NCI-H128 (cell line): ENCODE measurements at regions not wholly inside any gene's neighbourhood (a gene's known extent, or its start where the extent isn't known, plus 50 kb on each side); places are given as distances from the start of the nearest gene placed in this dataset.

Experiments used
- DNase-seq: peaks from one replicate; lab custom pipeline; 2025; ENCODE audit not compliant: unreplicated experiment; lab: John Stamatoyannopoulos, UW

- no peak for DNase-seq
These were observed 734.0 kb upstream of the ANKRD30A start for GRCh38 chr10:36391405-36391804.

DNA sequence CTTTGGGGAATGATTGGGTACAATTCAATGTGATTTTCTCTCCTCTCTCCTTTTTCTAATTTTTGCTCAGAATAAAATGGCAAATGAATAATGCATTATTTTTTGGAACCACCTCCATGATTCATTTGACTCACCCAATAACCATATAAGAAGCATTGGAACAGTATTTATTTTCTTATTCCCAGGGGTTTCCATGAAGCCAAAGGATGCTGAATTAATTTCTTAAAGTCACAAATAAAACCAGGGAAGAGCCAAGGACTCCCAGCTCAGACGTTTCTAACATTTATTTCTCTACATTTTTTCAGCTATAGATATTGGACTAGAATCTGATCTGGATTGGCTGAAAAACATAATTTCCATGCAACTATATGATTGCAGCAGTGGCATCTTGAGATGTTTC lies 735.2 kb upstream of the ANKRD30A start:
- DNase-seq = no peak

GRCh38 chr10:36388166-36388565 lies 737.2 kb upstream of the ANKRD30A start:
- DNase-seq = no peak

DNA sequence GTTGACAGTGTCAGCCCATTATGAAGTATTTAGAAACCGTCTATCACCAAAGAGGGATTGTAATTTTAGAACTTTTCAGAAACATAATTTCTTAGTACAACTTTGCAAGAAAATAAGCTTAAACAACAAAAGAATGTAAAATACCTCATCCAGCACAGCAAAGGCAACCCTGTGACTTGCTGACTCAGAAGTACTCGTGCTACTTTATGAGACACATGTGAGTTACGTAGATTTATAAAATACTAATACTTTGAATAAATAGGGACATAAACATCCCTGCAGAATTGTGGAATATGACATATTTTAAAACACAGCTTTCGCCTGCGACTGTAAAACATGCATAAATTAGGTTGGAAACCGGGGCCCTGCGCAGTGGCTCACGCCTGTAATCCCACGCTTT lies 739.7 kb upstream of the ANKRD30A start:
- no peak for DNase-seq

- DNase-seq = no peak
These were observed 741.3 kb upstream of the FZD8 start for GRCh38 chr10:36383349-36383748.

DNA sequence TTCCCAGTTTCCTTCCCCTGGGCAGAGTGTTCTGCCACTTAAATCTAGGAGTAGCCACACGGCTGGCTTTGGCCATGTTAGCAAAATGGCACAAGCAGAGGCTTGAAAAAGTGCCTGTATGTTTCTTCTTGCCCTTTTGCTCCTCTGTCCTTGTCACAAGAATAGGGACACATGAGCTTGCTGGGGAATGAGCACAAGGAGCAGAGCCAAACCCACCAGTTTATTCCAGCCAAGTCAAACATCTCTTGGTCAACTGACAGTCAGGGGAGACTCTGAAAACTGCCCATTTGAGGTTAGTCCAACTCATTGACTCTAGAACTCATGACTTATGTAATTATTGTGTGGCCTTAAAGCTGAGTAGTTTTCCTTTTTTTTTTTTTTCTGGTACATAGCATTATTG lies 739.7 kb upstream of the FZD8 start:
- DNase-seq = no peak

DNA sequence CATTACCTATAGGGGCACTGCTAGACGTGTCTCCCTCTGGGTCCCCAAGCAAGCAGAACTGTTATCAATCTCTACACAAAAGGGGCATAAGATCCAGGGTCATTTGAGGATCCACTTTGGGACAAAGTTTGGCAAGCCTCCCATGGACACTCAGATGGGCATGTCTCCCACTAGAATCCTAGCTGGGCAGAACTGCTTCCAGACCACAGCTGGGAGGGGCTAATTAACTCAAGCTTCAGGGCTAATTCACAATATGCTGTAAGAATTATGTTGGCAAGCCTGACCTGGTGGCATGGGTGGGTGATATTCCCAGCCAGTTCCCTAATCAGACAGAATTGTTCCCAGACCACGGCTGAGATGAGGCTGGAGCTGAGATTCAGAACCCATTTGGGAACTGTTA lies 738.4 kb upstream of the FZD8 start:
- no peak for DNase-seq

DNA sequence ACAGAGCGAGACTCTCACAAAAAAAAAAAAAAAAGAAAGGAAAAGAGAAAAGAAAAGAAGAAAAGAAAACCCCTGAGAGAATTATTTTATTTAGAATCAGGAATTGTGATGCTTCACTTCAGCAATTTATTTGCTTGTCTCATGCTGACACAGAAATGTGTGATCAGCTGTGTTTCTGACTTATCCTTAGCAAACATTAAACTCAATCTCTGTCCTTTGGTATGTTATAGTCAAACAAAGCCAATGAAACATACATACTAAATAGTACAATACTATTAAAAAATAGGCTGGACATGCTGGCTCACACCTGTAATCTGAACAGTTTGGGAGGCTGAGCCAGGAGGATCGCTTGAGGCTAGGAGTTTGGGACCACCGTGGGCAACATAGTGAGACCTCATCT lies 733.0 kb upstream of the FZD8 start:
- no peak for DNase-seq

GRCh38 chr10:36373424-36374096 lies 731.5 kb upstream of the FZD8 start:
- DNase-seq = no peak

DNA sequence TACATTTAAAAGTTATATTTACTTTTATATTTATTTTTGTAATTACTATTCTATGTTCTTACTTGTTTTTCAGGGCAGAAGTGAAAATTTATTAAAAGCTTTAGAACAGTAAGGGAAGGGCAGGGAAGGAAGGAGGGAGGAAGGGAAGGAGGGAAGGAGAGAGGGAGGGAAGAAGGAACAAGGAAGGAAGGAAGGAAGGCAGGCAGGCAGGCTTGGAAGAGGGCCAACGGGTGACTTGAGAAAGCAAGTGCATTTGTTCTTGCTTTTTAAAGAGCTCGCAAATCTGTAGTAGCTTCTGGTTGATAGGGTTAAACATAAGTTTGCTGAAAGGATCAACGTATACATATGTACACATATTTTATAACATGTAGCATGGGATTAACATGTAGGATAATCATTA lies 725.3 kb upstream of the FZD8 start:
- DNase-seq = no peak

GRCh38 chr10:36366843-36367242 lies 724.7 kb upstream of the FZD8 start:
- DNase-seq = no peak

DNA sequence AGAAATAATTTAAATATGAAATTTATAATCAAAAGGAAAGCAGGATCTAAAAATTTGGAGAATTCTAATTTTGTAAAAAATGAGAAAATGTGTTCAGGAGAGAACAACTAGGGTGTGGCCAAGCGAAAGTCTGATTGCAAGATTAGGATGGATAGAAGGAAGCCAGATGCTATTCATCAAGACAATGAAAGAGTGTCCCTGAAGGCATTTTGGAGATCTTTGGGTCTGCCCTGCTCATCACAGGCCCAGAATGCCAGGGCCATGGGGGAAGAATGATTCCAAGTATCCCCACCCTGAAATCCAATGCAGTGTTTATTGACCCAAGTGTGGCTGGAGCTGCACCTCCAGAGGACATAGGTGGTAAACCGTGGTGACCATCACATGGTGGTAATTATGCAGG lies 724.0 kb upstream of the FZD8 start:
- DNase-seq = no peak

DNA sequence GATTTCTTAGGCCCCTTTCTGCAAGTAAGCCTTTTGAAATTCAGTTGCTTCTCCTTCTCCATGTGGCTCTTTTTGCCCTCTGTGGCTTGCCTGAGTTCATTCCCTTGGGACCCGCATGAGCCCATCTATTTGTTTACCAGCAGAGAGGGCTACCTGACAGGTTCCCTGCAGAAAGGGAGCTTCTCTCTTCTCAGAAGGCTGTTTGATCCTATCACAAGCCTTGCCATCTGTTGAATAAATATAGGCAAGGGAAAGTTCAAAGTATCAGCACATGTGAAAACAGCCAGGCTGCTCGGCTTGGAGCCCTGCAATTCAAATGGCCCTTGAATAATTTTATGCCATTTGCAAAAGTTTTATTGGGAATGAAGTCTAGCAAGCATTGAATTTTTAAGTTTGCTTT lies 720.2 kb upstream of the FZD8 start:
- DNase-seq = no peak

DNA sequence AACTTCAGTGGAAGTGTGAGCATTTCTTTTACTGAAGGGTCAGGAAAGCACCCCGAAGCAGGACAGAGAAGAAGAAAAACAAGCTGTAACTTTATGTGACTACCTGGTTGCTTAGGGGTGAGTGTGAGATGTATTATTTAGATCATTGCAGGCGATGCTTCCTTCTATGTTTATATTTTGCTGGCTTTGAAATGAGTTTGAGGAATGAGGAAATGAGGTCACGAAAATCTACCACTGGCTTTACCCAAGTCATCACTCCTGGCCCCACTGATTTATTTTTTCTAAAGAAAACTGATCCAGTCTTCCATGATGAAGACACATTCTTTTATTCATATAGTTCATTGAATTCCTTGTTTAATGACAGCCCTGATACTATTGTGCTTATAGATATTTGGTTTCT lies 716.6 kb upstream of the FZD8 start:
- DNase-seq = no peak

- DNase-seq = no peak
These were observed 712.5 kb upstream of the FZD8 start for GRCh38 chr10:36354633-36355032.

DNA sequence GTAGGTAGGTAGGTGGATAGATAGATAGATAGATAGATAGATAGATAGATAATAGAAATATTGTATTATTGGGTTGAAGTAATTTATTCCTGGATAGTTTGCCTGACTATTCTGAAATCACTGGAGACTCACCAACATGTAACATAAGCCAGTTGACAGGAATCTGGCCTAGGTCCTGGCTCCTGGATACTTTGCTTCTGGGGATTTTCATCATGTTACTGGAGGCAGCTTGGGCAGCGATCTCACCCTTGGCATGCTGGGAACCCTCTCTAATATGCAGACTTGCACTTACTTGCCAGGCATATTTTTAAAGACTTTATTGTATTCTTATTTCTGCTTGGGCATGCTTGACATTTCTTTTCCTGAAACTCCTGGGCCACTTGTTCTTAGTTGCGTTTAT lies 709.1 kb upstream of the FZD8 start:
- DNase-seq = no peak

- no peak for DNase-seq
These were observed 707.5 kb upstream of the FZD8 start for GRCh38 chr10:36349445-36350078.

DNA sequence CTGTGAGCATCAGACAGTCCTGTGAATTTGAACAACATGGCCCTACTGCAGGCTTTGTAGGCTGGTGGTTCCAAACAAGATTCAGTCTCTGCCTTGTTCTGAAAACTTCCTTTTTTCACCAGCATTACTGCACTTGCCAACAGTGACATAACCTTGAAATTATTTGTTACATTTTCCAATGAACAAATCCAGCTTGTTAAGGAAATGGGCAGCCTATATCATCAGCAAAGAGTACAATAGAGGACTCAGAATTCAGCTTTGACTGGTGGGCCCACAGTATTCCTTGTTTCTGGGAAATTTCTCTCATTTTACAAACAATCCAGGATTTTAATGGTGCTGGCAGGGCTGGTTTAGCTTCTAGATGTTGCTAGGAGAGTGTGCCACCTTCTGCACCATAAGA lies 703.7 kb upstream of the FZD8 start:
- DNase-seq = no peak

DNA sequence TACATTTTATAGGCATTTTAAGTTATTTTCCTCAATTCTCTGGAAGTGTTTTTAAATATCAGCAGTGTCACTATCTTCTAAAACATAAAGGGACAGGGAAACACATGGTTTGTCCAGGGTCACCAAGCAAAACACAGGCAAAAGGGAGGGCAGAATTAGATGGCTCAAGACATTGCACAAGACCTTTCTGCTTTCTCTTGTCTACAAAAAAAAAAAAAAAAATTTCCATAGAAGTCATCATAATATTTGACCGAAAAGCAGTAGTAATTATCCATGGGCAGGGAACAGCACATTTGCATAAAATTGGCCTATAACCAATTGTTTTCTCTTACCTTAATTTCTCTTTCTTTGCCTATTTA lies 703.1 kb upstream of the FZD8 start:
- DNase-seq = no peak

DNA sequence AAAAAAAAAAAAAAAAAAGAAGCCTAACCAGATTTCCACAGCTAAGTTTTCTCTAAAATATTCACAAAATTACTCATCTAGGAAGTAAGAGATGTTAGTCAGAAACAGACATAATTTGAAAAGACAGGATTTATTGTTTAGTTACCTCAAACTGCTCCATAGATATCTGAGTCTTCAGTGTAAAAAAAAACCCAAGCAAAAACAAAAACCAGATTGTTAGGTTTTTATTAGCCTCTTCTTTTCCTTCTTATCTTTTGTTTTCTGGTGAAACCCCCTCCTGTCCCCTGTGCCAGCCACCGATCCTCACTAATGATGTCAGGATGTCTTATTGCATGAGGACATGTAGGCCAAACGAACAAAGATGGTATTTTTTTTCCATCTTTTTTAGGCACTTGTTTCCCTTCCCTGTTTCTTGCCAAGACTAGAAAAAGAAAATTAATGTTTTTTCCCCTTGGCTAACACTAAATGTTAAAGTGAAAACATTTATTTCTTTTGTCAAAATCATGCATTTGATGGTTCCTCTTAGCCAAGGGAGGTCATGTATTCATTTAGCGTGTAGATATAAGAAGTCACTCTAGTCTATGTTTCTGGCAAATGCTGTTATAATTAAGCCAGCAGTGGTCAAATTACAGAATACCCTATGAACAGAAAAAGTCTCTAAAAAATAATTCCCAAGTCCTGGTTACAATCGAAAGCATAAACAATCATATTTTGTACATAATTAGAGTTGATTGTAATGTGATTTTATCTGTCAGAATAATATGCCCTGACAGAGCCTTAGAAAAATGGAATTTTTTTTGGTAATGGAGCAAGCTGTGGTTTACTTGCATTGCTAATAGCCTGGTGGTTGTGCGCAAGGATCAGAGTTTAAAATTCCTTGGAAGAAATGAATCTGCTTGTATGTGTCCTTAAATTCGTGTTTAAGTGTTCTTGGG lies 702.4 kb upstream of the FZD8 start:
- no peak for DNase-seq

- DNase-seq = no peak
These were observed 700.7 kb upstream of the FZD8 start for GRCh38 chr10:36342781-36343180.

GRCh38 chr10:36341471-36341870 lies 699.4 kb upstream of the FZD8 start:
- DNase-seq = no peak
